Progenitor cell of endocrine pancreas (in vitro differentiated cells): ENCODE measurements at regions not wholly inside any gene's neighbourhood (a gene's known extent, or its start where the extent isn't known, plus 50 kb on each side); places are given as distances from the start of the nearest gene placed in this dataset.

Experiments
- DNase-seq: peaks from one replicate; pipeline ENCODE4 v3.0.0; 2021; ENCODE audit warnings: low spot score; ENCODE audit not compliant: unreplicated experiment
- H3K27ac Mint-ChIP-seq: 2 replicates; pipeline ENCODE4 v1.8.0; 2021; ENCODE audit warnings: mild to moderate bottlenecking, moderate library complexity, mixed read lengths
- H3K27me3 Mint-ChIP-seq: 2 replicates; pipeline ENCODE4 v1.8.0; 2021; ENCODE audit warnings: mixed read lengths
- H3K36me3 Mint-ChIP-seq: 2 replicates; pipeline ENCODE4 v1.8.0; 2022; ENCODE audit warnings: mixed read lengths; ENCODE audit not compliant: insufficient read depth
- H3K4me1 Mint-ChIP-seq: 2 replicates; pipeline ENCODE4 v1.8.0; 2021; ENCODE audit warnings: low read depth, mixed read lengths
- H3K4me3 Mint-ChIP-seq: 2 replicates; pipeline ENCODE4 v1.8.0; 2021; ENCODE audit warnings: low read depth, mild to moderate bottlenecking, moderate library complexity, mixed read lengths
- H3K9me3 Mint-ChIP-seq: 2 replicates; pipeline ENCODE4 v1.8.0; 2021; ENCODE audit warnings: low read depth, mixed read lengths
- CTCF ChIP-seq: fragments of 200-600 bp; sonication (generic); IDR thresholded peaks from one replicate; pipeline ENCODE4 v1.5.0; 2021; ENCODE audit warnings: antibody characterized with exemption, mild to moderate bottlenecking; ENCODE audit not compliant: unreplicated experiment

GRCh38 chr12:45124485-45125155 is 73.7 kb upstream of the DBX2 start:
- Mint-ChIP-seq H3K9me3 (no peaks in the 10 kb centered on the region), H3K27ac (no peak overlapping the region), H3K27me3 (peaks cover 10% of the 10 kb centered on the region), H3K36me3 (no peaks in the 10 kb centered on the region), H3K4me3 (no peak overlapping the region), H3K4me1 (peaks cover 3% of the 10 kb centered on the region)
- TF ChIP-seq CTCF: no peak
- DNase-seq: no peak

GRCh38 chr12:45125997-45126396 is 75.1 kb upstream of the DBX2 start:
- Mint-ChIP-seq H3K4me3 (no peak overlapping the region), H3K9me3 (no peaks in the 10 kb centered on the region), H3K27ac (no peak overlapping the region), H3K4me1 (peaks cover 6% of the 10 kb centered on the region), H3K27me3 (peaks cover 10% of the 10 kb centered on the region), H3K36me3 (no peaks in the 10 kb centered on the region)
- no peak for TF ChIP-seq CTCF
- no peak for DNase-seq

GRCh38 chr12:45128637-45129036 is 77.7 kb upstream of the DBX2 start:
- Mint-ChIP-seq H3K36me3 (peaks cover under 1% of the 10 kb centered on the region), H3K4me3 (no peak overlapping the region), H3K27ac (no peak overlapping the region), H3K27me3 (peaks cover 10% of the 10 kb centered on the region), H3K9me3 (peaks cover 2% of the 10 kb centered on the region), H3K4me1 (peaks cover 22% of the 10 kb centered on the region)
- no peak for DNase-seq
- TF ChIP-seq CTCF: no peak

GRCh38 chr12:45130881-45131281 is 80.0 kb upstream of the DBX2 start:
- TF ChIP-seq CTCF: peak; percentile 88
- Mint-ChIP-seq H3K4me1 (peaks cover 22% of the 10 kb centered on the region), H3K36me3 (peaks cover 2% of the 10 kb centered on the region), H3K27me3 (peaks cover 3% of the 10 kb centered on the region), H3K9me3 (peaks cover 5% of the 10 kb centered on the region), H3K27ac (no peak overlapping the region), H3K4me3 (no peak overlapping the region)
- peak; percentile 42 for DNase-seq

GRCh38 chr12:45131506-45131905 is 80.6 kb upstream of the DBX2 start:
- Mint-ChIP-seq H3K27me3 (peaks cover 3% of the 10 kb centered on the region), H3K4me1 (peaks cover 22% of the 10 kb centered on the region)

More at GRCh38 chr12:45131506-45131905, 80.6 kb upstream of the DBX2 start:
- Mint-ChIP-seq H3K4me3 (no peak overlapping the region), H3K27ac (no peak overlapping the region), H3K36me3 (peaks cover 2% of the 10 kb centered on the region), H3K9me3 (peaks cover 7% of the 10 kb centered on the region)
- DNase-seq: no peak
- TF ChIP-seq CTCF: no peak
